IPS-NIHi7 (cell line): ENCODE measurements at regions not wholly inside any gene's neighbourhood (a gene's known extent, or its start where the extent isn't known, plus 50 kb on each side); places are given as distances from the start of the nearest gene placed in this dataset.
A peak's percentile ranks its signal among the peaks of the same experiment; 100 is the strongest.

ENCODE experiments used
- DNase-seq: peaks from one replicate; pipeline ENCODE4 v3.0.0; 2012; ENCODE audit warnings: mixed read lengths; ENCODE audit errors: extremely low spot score

DNA sequence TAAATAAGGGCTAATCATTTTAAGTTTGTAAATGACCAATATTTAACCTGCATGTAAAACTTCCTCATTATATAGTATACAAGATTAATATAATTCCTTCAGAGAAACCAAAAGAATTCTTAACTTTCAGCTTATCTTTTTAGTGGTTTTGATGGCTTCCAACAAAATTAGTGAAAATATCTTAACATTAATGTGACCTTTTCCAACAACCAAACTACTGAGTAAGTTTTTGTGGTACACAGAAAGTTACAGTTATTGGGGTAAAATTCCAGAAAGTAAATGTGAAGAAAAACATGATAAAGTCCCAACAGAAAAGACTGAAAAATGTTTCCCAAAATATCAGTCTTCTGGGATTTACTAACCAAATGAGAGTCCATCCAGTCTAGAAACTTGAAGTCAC, 111.0 kb upstream of the PDE3A start:
- no peak for DNase-seq

DNA sequence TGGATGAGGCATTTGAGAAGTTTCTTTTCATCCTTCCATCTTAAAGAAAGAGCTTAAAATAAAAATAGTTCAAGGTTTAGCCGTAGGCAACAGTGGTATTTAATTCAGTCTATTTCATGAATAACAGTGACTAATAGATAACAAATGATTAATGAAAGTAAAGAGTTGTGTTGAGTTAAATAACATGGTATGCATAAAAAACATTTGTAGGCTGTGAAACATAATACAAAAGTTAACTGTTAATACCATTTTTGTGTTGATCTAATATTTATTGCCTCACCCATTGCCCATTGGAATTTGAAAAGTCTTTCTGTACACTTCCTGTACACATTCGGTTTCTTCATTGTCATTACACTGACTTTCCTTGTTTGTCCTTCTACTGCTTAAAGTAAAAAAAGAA, 108.6 kb upstream of the PDE3A start:
- no peak for DNase-seq

DNA sequence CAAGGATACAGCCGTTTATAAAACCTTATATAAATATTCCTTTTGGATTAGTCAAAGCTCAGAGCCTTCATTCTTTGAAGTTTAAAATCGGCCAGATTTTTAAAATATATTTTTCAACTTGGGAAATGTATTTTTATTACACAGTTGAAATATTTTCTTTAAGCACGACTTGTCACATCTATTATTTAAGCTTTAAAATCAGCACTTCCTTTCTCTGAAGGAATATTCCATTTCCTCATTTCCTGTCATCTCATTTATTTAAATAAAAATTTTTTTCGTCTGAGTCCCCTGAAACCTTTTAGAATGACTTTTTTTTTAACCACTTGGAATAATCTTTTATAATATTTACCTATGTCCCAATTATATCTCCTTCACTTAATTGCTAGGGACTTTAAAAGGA, 107.5 kb upstream of the PDE3A start:
- no peak for DNase-seq

DNA sequence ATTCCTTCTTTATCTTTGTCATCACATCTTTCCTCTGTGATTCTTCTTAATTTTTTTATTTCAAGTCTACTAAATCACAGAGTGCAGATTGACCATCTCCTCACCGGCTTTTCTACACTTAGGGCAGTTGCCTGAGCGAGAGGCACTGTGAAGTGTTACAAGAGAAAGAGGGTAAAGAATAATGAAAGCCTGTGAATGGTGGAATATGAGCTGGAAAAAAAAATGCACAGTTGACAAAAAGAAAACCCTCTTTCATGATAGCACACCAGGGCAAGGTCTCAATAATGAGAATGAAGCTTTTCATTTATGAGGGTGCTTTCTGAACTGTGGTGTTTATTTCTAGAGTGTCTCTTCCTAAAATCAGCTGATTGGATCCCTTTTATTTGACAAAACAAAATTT, 106.2 kb upstream of the PDE3A start:
- DNase-seq = no peak

DNA sequence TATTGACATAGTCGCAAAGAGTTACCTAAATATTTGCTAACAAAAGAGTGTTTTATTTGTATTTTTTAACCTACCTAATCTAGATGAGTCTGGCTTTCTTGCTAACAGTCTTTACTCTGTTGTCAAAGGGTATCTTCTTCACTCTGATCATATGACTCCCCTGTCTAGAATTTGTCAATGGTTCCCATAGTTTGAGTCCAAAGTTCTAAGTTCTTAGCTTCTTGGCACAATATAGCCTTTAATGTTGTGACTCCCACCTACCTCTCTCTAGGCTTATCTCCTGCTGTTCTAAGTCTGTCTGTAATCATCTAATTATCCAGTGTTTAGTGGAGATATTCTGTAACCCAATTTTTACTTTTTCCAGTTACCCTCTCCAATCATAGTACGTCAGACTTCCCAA, 104.3 kb upstream of the PDE3A start:
- DNase-seq = no peak

DNA sequence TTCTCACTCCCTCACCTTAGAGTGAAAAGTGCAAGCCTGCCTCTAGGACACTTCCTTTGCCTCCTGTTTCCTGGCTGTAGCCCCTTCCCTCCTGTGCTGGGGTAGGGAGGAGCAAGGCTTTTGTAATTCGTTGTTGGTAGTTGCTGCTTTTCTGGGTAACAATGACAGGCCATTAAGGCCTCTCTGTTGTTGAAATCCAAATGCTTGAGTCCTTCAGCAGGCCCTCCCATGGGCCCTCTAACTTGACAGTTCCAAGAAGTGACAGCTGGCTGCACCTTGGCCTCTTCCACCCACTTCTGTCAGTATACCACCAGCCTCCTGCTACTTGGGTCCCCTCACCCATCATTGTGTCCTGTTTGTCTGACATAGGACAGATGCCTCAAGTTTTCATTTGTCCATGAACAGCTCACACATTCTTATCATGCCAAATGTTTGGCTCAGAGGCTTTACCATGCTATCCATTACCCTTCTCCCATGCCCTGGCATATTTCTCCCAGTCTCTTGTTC, 103.7 kb upstream of the PDE3A start:
- DNase-seq = peak; percentile 76

DNA sequence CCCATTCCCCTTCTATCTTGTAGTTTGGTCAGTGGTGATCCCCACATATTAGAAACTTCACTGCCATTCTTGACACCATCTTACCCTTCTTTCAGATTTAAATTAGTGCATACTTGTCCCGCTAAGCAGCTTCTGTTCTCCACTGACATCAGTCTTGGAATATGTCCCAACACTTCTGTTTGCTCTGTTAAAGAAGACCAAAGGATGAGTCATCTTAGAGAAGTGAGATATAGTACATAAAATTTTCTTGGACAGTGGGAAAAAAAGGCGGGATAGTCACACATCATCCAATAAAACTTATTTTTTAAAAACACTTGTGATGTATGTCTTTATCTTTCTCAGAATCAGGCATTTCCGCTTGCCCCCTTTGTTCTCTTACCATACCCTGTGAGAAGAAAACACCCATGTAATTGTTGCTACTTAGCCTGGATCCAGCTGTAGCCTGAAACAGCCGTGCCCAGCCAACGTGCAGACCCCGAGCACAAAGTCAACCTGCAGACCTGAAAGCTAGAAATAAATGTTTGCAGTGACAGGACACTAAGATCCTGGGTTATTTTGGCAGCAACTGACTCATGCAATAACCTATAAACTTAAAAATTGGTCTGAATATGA, 100.1 kb upstream of the PDE3A start:
- DNase-seq = no peak

DNA sequence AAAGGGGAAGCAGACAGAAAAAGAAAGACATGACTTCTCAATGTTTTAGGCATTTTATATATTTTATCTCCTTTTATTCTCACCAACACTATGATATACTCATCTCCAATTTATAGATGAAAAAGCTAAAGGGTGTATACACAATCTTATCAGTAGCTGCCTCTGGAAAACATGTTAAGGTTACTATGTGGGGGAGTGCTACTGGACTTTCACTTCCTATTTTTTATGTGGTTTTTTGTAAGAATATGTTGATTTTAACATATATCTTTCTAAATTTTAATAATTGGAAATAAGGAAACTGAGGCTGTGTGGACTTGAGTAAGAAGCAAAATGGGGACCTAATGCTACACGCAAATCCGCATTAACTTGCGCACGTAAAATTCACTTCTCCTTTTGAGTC, 99.6 kb upstream of the PDE3A start:
- DNase-seq = no peak

DNA sequence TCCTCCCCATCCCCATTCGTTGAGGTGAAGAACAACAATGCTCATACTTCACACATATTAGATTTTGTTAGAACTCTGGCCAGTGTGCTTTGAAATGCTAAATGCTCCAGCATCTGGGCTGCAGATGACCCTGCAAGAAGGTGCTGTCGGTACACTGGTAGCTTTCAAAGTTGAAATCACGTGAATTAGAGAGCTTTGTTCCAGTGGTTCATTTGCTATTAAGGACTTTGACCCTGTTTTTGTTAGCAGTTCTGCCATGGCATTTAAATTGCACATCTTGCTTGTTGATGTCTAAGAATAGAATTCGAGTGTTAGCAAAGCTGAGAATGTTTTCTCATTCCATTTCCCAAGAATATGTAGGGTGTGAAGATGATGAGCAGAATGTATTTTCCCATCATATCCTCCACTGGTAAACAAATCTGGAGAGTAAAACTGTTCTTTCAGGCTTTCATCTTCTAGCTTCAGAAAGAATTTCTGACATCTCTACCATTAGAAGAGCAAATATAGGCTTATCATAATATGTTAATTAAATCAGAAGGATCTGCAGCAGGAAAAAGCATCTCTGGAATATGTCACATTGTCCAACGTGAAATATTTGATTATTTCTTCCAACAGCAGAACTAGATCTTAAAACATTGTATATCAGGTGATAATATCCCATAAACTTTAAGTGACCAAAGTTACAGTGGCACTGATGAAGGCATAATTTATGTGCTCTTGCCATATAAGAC, 98.8 kb upstream of the PDE3A start:
- no peak for DNase-seq

DNA sequence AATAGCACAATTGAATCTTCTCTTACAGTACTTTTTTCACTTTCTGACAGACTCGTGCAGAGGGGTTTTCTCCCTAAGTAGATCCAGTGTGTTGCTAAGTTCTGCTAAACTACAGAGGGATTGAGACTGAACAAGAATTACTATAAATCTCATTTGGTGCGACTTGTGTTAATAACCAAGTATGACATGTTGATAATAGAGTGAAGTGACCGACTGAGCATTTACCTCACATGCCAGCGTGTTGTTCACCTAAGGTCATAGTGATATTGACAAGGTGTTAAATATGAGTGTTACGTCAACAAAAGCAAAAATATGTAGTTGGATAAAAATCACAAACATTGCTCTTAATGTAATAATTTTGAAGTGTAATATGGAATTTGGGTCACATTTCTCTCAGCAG, 97.8 kb upstream of the PDE3A start:
- no peak for DNase-seq

DNA sequence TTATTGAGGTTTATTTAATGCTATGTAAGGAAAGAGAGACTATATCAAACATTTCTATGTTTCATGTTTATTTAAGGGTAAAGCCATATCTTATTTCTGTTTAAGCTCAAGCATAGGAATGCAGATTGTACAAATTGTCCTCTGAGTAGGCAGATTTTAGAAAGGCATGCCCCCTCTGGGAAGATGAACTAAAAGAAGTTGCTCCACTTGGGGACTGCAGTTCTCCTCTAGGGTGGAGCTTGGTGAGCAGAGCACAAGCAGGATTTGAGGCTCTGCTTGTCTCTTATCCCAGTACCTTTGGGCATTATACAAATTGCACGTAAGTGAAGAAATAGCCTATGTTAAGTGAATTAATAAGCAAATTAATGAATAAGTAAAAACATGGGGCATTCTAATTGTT, 96.2 kb upstream of the PDE3A start:
- DNase-seq = no peak

DNA sequence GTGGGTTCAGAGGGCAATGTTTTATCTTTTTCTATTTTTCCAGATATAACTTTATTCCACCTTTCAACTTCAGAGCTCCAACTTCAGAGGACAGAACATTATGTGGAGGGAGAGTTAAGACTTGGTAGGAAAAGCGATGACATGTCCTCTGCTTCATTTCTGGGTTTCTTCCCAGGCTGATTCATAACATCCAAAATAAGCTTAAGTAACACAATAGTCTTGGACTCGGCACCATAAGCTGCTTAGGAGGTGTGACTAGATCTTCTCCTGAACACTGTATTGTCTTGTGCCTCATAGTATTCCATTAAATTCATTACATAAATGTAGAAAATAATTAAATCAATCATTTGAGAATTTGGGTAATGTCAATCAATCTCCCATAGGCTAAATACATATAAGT, 95.5 kb upstream of the PDE3A start:
- no peak for DNase-seq

DNA sequence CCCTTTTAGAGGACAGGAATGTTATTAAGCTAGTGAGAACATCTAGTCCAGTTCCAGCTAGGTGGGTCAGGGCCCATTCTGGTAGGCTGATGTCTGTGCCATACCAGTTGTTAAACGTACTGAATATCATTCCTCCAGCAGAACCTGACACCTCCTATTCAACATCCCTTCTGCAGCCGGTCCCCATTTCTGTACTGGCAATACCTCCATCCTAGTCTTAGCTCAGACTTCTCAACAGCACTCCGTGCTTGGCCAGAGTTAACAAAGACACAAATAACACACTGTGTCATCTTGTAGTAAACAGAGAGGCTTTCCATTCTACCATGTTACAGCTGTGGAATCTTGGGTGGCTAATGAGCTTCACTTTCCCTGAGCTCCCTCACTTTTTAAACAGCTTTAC, 94.3 kb upstream of the PDE3A start:
- no peak for DNase-seq

DNA sequence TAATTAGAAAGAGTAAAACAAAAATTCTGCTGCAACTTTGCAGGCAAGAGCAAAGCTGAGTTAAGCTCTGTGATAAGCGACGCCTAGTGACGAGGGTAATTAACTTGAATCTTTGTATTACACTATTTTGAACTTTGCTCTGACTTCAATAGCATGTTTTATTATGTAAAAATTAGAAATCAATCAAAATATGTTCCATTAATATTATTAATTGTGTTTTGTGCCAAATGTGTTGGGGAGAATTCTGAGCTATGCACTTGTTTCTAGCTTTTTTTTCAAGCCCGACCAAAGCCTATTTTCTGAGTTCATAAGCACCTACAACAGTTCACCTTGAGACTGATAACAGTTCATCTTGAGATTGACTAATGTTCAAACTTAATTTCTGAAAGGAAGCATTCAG, 90.1 kb upstream of the PDE3A start:
- DNase-seq = no peak

DNA sequence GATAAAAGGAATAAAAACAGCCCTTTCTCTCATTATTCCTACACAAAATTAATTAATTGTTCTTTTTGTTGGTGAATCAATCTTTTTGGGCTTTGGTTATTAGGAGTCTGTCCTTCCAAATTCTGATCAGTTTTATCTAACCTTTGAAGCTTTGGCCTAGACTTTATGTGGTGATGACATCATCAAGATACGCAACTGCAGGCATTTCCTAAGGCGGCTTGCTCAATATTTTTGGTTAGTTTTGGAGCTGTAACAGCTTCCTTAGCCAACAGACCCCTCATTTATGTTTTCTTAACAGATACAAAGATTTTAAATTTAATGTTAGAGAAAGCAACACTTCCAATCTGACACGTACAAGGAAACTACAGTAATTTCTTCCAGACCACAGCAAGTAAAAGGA, 87.8 kb upstream of the PDE3A start:
- DNase-seq = no peak

DNA sequence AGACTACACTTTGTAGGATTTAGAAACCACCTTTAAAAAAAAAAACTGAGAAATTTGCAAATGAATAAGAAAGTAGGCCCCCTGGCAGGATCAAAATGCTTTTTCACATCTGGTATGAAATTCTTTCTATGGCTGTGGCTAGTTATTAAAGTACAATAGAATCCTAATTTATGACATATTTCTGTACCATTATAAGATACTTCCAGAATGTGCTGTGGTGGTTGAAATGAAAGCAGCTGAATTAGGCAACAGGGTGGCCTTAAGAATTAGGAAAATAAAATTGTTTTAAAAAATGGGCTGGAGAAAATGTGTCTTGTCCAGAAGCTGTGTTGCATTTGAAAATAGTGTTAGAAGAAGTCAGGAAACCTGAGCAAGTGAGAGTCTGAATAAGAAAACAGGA, 85.9 kb upstream of the PDE3A start:
- no peak for DNase-seq

DNA sequence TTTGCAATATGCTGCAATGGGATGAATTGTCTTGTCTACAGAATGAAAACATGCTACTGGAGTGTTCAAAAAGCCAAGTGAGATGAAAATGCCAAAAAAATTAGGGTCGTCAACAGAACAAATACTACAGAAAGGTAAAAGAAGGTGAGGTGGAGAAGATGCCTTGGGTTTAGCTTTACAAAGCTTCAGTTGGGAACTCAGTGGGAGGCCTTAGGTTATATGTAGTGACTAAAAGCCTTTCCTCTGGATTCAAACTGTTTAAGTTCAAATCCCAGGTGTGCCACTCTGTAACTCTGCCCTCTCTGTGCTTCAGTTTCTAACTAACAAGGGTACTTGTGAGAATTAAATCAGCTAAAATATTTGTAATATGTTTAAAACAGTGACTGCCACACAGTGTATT, 84.9 kb upstream of the PDE3A start:
- DNase-seq = no peak

DNA sequence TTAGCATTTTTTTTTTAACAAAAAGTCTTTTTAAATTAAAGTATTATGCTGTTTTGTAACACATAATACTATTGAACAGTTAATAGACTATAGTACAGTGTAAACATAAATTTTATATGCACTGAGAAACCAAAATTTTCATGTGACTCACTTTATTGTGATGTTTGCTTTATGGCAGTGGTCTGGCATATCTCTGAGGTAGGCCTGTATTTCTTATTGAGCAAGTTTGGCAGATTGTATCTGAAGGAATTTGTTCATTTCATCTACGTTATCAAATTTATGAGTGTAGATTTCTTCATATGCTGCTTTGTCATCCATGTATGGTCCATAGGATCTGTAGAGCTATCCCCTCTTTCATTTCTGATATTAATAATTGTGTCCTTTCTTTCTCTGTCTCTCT, 78.8 kb upstream of the PDE3A start:
- DNase-seq = no peak

DNA sequence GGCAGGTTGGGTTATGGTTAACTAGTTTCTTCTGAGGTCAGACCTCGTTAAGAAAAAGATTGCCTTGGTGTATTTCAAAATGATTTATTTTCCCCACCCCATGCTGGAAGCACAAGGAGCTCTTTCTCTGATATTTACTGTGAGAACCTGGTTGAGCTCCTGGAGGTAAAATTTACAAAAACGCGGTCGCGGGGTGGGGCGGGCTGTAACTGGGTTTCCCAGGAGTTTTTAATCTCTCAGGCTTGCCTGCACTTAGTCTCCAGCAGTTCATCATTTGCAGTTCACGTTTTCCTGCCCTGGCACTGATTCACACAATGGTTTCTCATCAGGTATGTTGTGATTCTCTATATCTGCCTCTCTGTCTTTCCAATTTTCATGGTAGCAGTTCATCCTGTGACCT, 67.9 kb upstream of the PDE3A start:
- DNase-seq = no peak

DNA sequence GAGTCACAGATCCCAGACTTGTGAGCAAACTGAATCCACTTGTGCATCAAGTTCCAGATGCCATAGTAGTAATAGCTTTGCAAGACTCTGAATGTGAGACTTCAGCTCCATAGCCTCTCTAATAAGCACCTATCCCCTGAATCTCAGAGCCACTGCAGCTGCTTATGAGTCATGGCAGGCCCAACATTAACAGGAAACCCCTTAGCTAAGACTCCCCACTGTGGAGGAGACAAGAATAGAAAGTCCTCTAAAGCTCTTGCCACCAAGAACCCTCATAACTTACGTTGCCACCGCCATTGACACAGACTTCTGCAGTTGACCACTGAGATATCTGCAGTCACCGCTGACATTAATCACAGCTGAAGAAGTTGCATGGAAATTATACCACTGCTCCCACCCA, 62.9 kb upstream of the PDE3A start:
- no peak for DNase-seq

DNA sequence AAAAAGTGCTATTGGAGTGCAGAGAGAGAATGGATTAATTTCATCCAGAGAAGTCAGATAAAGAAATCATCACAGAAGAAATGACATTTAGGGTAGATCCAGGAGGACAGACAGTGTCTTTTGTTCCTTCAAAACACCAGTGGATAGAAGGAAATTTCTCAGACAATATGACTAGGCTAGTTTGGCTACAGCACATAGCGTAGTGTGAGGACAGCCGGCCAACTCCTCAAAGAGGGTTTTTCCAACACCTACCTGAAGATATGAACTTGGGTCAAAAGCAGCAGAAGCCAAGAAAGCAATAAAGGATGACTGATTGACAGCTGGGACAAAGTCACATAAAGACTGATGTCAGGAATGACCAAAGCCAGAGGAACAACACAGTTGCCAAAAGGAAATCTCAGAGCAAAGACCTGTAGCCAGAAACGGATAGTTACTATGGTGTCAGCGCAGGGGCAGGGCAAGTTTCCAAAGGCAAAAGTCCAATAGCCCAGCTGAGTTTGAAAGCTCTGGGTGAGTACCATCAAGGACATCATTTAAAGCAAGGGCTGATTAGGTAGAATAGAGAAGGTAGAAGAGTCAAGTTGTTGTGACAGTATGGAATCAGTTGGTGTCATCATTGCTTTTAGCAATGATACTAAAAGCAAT, 58.7 kb upstream of the PDE3A start:
- no peak for DNase-seq

DNA sequence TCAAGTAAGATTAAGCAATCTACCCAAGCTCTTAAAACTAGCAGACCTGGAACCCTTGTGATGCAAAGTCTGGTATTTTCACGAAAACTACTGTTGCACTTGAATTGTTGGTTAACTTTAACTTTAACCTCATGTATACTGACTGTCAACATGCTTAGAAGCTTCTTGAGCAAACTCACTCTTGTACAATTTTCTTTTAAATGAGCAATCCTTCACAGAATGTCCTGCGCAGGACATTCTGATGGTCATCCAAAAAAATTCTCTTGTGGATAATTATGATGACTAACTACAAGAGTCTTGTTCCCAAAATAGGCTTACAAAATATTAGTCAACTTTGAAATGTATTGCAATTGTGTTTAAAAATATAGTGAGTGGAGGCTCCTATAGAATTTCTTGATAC, 54.0 kb upstream of the PDE3A start:
- no peak for DNase-seq

DNA sequence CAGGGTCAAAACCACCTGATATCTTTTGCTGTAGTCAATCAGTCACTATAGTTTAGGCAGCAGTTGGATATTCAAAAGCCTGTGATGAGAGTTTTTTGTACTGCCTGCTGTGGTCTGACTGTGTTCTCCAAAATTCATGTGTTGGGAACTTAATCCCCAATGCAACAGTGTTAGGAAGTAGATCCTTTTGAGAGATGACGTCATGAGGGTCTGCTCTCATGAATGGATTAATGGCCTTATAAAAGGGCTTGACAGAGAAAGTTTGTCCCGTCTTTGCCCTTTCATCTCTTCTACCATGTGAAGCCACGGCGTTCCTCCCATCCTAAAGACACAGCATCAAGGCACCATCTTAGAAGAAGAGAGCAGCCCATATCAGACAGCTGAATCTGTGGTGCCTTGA, 50.8 kb upstream of the PDE3A start:
- DNase-seq = no peak
